ENCODE measurements at regions not wholly inside any gene's neighbourhood (a gene's known extent, or its start where the extent isn't known, plus 50 kb on each side); places are given as distances from the start of the nearest gene placed in this dataset.
A peak's percentile ranks its signal among the peaks of the same experiment; 100 is the strongest.

DNA sequence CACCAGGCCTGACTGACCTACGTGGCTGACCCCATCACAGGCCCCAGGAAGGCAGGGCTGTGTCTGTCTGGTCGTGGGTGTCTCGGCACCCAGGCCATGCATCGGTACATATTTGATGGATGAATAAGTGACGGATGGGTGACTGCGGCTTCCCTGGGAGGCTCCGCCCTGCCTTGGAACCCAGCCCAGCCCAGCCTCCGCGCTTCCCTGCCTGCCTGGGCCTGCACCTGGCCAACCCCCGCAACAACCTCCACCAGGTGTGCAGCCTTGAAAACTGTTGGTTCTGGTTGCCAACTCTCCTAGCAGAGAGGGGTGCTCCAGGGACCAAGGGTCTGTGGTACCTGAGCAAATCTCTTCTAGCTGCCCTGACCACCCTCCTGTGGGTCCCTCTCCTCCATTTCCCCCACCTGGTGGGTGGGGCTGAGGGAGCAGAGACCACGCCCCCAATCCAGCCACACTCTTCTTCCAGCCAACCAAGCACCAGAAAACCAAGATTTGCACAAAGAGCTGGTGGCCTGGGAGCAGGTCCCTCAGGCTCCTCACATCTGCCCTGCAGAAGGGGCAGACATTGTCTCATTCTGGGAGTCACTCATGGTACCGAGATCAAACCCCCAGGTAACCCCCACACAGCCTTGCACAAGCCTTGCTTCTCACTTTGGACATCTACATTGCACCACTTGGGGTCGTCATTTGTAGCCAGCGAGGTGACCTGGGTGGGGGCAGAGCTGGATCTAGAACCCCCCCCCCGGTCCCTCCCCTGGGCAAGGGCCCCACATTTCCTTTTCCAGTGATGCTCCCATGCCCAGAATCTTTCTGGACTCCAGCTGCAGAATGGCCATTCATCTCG lies 100.6 kb upstream of the IER5L start:
- H3K79me2 ChIP-seq (ENCODE audit: control insufficient read depth in 1 of 2, insufficient read depth in 2 of 2, low read length in 2 of 2), result no peaks in the 10 kb centered on the region
- H3K79me1 ChIP-seq (ENCODE audit: low read depth, low read length), result no peaks in the 10 kb centered on the region
- H3K56ac ChIP-seq (replicated peaks; ENCODE audit: insufficient read length, low read depth, low read length), result no peak overlapping the region
- TF ChIP-seq CBX5 (IDR thresholded peaks at IDR 0.05; ENCODE audit: low read depth, low read length) (no peak), MAX (IDR thresholded peaks at IDR 0.05) (0 out of 2 replicates have a peak, but pooled peaks have one; percentile 8), POU5F1 (IDR thresholded peaks at IDR 0.05; ENCODE audit: low read depth, low read length) (no peak), BCL11A (IDR thresholded peaks at IDR 0.05; ENCODE audit: low read depth in 2 of 2, low read length in 2 of 2) (no peak), SIX5 (IDR thresholded peaks at IDR 0.05; ENCODE audit: low read depth, low read length) (no peak), RXRA (IDR thresholded peaks at IDR 0.05; ENCODE audit: insufficient read depth, low read depth, low read length) (no peak), GTF2F1 (IDR thresholded peaks at IDR 0.05; ENCODE audit: borderline replicate concordance, low read depth, low read length) (no peak), EP300 (IDR thresholded peaks at IDR 0.05; ENCODE audit: borderline replicate concordance in 1 of 2, low read depth in 2 of 2, low read length in 2 of 2) (no peak), TCF12 (IDR thresholded peaks at IDR 0.05; ENCODE audit: low read depth, low read length) (no peak)
- H2AK5ac ChIP-seq (ENCODE audit: low read depth, low read length), result no peak overlapping the region
- POLR2A ChIA-PET (ENCODE audit: partially characterized antibody), result interaction anchor here (1.2 to 3.5 kb wide), 3 partner anchors 8 to 16 kb away, joined by 3 to 14 read pairs (median 8); no protein-coding TSS in a partner anchor
- peaks cover 0 to 2% (median 0%) of the 10 kb centered on the region in 4 experiments; a peak in 3 of 7 replicates for H3K27me3 ChIP-seq (replicated peaks in 1 of 4; ENCODE audit: control insufficient read depth in 3 of 4, extremely low read depth in 1 of 4, insufficient read depth in 3 of 4, low read length in 3 of 4)
- H3K23me2 ChIP-seq (ENCODE audit: low read depth, low read length), result peaks cover 3% of the 10 kb centered on the region; the same call in 1 of the 2 replicates
- H3K14ac ChIP-seq (ENCODE audit: insufficient read length), result no peak overlapping the region
- H3K18ac ChIP-seq (ENCODE audit: extremely low read depth, low read length), result peak overlapping the region; percentile 100
- H3K23ac ChIP-seq (ENCODE audit: insufficient read length), result no peak overlapping the region
- H3K9ac ChIP-seq (replicated peaks in 1 of 4; ENCODE audit: extremely low read depth in 1 of 4, low read depth in 3 of 4, low read length in 3 of 4), result no peak overlapping the region
- peaks cover 4 to 37% (median 18%) of the 10 kb centered on the region in 4 experiments for H3K4me1 ChIP-seq (replicated peaks in 1 of 4; ENCODE audit: control insufficient read depth in 3 of 4, insufficient read depth in 4 of 4, low read length in 3 of 4)
- H2BK15ac ChIP-seq (ENCODE audit: low read length), result peak overlapping the region; percentile 48; the same call in 1 of the 2 replicates
- peak overlapping the region; percentile 39 to 64; a peak in 3 of 4 replicates for H3K4me2 ChIP-seq (ENCODE audit: insufficient read depth in 1 of 2, low read depth in 2 of 2, low read length in 2 of 2)
- no peak overlapping the region for H3K27ac ChIP-seq (ENCODE audit: low read depth, low read length)
- peak overlapping the region; percentile 97; the same call in 1 of the 2 replicates for H2BK20ac ChIP-seq (ENCODE audit: low read length)
- H2BK5ac ChIP-seq (ENCODE audit: low read depth, low read length), result peak overlapping the region; percentile 78
- 71% methylated on average over 16 of the region's 16 CpGs; no CpG with 5 or more reads in 1 of the 2 experiments for whole genome bisulfite sequencing, 2 experiments (ENCODE audit: extremely low coverage in 1 of 2, insufficient coverage in 1 of 2, insufficient read length in 1 of 2, insufficient replicate concordance in 2 of 2, low coverage in 1 of 2, low lambda C conversion rate in 2 of 2, missing lambda C conversion rate in 1 of 2)
- peak overlapping the region; percentile 13 for H4K5ac ChIP-seq (ENCODE audit: insufficient read length, low read depth, low read length)
- H2BK12ac ChIP-seq (ENCODE audit: low read depth, low read length), result peak overlapping the region; percentile 68; the same call in 1 of the 2 replicates
- H3K4ac ChIP-seq (replicated peaks; ENCODE audit: insufficient read length, low read depth, low read length), result no peak overlapping the region
- DNase-seq (ENCODE audit: low read depth in 1 of 2, low spot score in 2 of 2) (peak in 1 of 2 experiments; percentile 73), FAIRE-seq (no peak)
- CTCF ChIA-PET (ENCODE audit: partially characterized antibody), result interaction anchor here (0.5 to 3.5 kb wide), 5 partner anchors 20 to 346 kb away, joined by 3 to 10 read pairs (median 3); no protein-coding TSS in a partner anchor
- H2AFZ ChIP-seq (ENCODE audit: low read length), result peak overlapping the region; percentile 93
- H4K91ac ChIP-seq (replicated peaks; ENCODE audit: insufficient read length, low read length), result peak overlapping the region; percentile 91
- peak overlapping the region; percentile 62; the same call in 1 of the 2 replicates for H4K8ac ChIP-seq (ENCODE audit: extremely low read depth, insufficient read depth, low read length)
- no peak overlapping the region for H2BK120ac ChIP-seq (replicated peaks; ENCODE audit: low read depth, low read length)
- no peaks in the 10 kb centered on the region for H3K9me3 ChIP-seq (ENCODE audit: insufficient read depth in 2 of 2, low read depth in 1 of 2, low read length in 1 of 2)
- H4K20me1 ChIP-seq (replicated peaks in 1 of 2; ENCODE audit: control insufficient read depth in 1 of 2, insufficient read depth in 2 of 2, low read length in 2 of 2), result no peaks in the 10 kb centered on the region
- peak overlapping the region in 1 of 4 experiments; percentile 12; a peak in 2 of 8 replicates for H3K4me3 ChIP-seq (ENCODE audit: extremely low read depth in 1 of 4, insufficient read depth in 2 of 4, low read depth in 3 of 4, low read length in 4 of 4)
- H3K36me3 ChIP-seq (ENCODE audit: control insufficient read depth in 2 of 4, insufficient read depth in 4 of 4, low read length in 3 of 4), result no peaks in the 10 kb centered on the region
